Mammary epithelial cell (primary cell): ENCODE measurements at regions not wholly inside any gene's neighbourhood (a gene's known extent, or its start where the extent isn't known, plus 50 kb on each side); places are given as distances from the start of the nearest gene placed in this dataset.

Experiments
- EZH2 ChIP-seq: IDR thresholded peaks from 2 replicates; pipeline ENCODE4 v1.6.1; 2012; ENCODE audit warnings: low read length, inconsistent platforms, borderline replicate concordance
- TF ChIP-seq, protein P1 (sequence below), 2 donors: IDR thresholded peaks in 1 of 2; conservative IDR thresholded peaks in 1 of 2; 2 replicates each; pipeline ENCODE4 v1.5.1; 2011 to 2012; ENCODE audit warnings: inconsistent platforms in 2 of 2, low read length in 2 of 2, mild to moderate bottlenecking in 2 of 2, control low read depth in 1 of 2, low read depth in 1 of 2; ENCODE audit not compliant: insufficient read depth in 1 of 2; ENCODE audit errors: extremely low read depth in 1 of 2

DNA sequence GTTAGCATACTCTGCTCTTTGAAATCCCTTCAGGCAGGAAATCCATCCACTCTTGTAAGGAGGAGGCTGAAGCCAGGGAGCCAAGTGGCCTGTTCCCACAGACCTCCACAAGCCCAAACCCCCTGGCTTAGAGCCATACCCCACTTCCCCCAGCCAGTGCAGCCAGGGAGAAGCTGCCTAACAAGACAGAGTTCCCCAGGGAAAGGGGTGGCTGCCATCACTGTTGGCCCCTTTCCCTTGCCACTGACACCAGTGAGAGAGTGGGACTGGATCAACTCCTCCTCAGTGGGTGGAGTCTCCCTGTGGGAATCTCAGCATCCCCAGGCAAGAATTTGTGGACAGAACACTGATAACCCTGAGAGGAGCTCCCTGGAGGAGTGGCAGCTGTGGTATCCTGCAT, 389.4 kb downstream of the PABPC4L start:
- TF ChIP-seq EZH2: no peak
- TF ChIP-seq, protein P1, sequence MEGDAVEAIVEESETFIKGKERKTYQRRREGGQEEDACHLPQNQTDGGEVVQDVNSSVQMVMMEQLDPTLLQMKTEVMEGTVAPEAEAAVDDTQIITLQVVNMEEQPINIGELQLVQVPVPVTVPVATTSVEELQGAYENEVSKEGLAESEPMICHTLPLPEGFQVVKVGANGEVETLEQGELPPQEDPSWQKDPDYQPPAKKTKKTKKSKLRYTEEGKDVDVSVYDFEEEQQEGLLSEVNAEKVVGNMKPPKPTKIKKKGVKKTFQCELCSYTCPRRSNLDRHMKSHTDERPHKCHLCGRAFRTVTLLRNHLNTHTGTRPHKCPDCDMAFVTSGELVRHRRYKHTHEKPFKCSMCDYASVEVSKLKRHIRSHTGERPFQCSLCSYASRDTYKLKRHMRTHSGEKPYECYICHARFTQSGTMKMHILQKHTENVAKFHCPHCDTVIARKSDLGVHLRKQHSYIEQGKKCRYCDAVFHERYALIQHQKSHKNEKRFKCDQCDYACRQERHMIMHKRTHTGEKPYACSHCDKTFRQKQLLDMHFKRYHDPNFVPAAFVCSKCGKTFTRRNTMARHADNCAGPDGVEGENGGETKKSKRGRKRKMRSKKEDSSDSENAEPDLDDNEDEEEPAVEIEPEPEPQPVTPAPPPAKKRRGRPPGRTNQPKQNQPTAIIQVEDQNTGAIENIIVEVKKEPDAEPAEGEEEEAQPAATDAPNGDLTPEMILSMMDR (conservative IDR thresholded peaks at IDR 0.05 in 1 of 2, IDR thresholded peaks at IDR 0.05 in 1 of 2; ENCODE audit: extremely low read depth in 1 of 2, insufficient read depth in 1 of 2, low read depth in 1 of 2, low read length in 2 of 2): no peak
